HUES64 (cell line): ENCODE measurements at regions not wholly inside any gene's neighbourhood (a gene's known extent, or its start where the extent isn't known, plus 50 kb on each side); places are given as distances from the start of the nearest gene placed in this dataset.

ENCODE experiments used
- H3K27ac ChIP-seq: 2 replicates; pipeline ENCODE4 v1.7.0; 2013; ENCODE audit warnings: low read depth, low read length, inconsistent platforms
- H3K27me3 ChIP-seq: 2 replicates; pipeline ENCODE4 v1.6.1; 2013; ENCODE audit warnings: mild to moderate bottlenecking, low read length; ENCODE audit not compliant: insufficient read depth
- H3K36me3 ChIP-seq: 2 replicates; pipeline ENCODE4 v1.6.1; 2013; ENCODE audit warnings: mild to moderate bottlenecking, low read length; ENCODE audit not compliant: insufficient read depth
- H3K4me1 ChIP-seq: 2 replicates; pipeline ENCODE4 v1.6.1; 2013; ENCODE audit warnings: mild to moderate bottlenecking, low read length, moderate library complexity; ENCODE audit not compliant: insufficient read depth
- H3K4me3 ChIP-seq: 2 replicates; pipeline ENCODE4 v1.5.1; 2013; ENCODE audit warnings: mild to moderate bottlenecking, low read length, moderate library complexity
- H3K9ac ChIP-seq: 2 replicates; pipeline ENCODE4 v1.6.1; 2013; ENCODE audit warnings: mild to moderate bottlenecking, low read depth, low read length
- H3K9me3 ChIP-seq: 2 replicates; pipeline ENCODE4 v1.6.1; 2013; ENCODE audit warnings: low read depth, low read length; ENCODE audit not compliant: insufficient read depth
- WGBS: fragments of 150-250, 120-280 bp; methylation state at CpG from one replicate; pipeline ENCODE4 v1.1.7; 2013; ENCODE audit warnings: missing lambda C conversion rate; 5-methylcytosine and 5-hydroxymethylcytosine counted together

- peaks cover 16% of the 10 kb centered on the region; the same call in 1 of the 2 replicates for H3K9me3 ChIP-seq
- no peaks in the 10 kb centered on the region for H3K4me1 ChIP-seq
- H3K27me3 ChIP-seq = no peaks in the 10 kb centered on the region
- H3K4me3 ChIP-seq = no peak overlapping the region
- no peak overlapping the region for H3K27ac ChIP-seq
- H3K9ac ChIP-seq = no peak overlapping the region
- H3K36me3 ChIP-seq = no peaks in the 10 kb centered on the region
Measured at GRCh38 chr13:64266024-64266423, 2850.4 kb upstream of the PCDH20 start.

- Histone ChIP-seq H3K9me3 (peaks cover 16% of the 10 kb centered on the region; the same call in 1 of the 2 replicates), H3K27ac (no peak overlapping the region), H3K36me3 (no peaks in the 10 kb centered on the region), H3K4me3 (no peak overlapping the region), H3K27me3 (no peaks in the 10 kb centered on the region), H3K9ac (no peak overlapping the region), H3K4me1 (no peaks in the 10 kb centered on the region)
- 94% methylated on average over 2 of the region's 2 CpGs for WGBS
Measured at GRCh38 chr13:64263285-64263684, 2847.6 kb upstream of the PCDH20 start.

- Histone ChIP-seq H3K27me3 (no peaks in the 10 kb centered on the region), H3K4me1 (no peaks in the 10 kb centered on the region), H3K36me3 (no peaks in the 10 kb centered on the region), H3K9me3 (no peaks in the 10 kb centered on the region), H3K9ac (no peak overlapping the region), H3K4me3 (no peak overlapping the region), H3K27ac (no peak overlapping the region)
- 90% methylated on average over 3 of the region's 3 CpGs for WGBS
Measured at GRCh38 chr13:64256751-64257150, 2841.1 kb upstream of the PCDH20 start.

GRCh38 chr13:64255988-64256387 lies 2840.3 kb upstream of the PCDH20 start:
- no peaks in the 10 kb centered on the region for H3K4me1 ChIP-seq
- H3K4me3 ChIP-seq = no peak overlapping the region
- H3K9ac ChIP-seq = no peak overlapping the region
- H3K27ac ChIP-seq = no peak overlapping the region
- H3K9me3 ChIP-seq = no peaks in the 10 kb centered on the region
- no CpG with 5 or more reads among the region's 1 CpG for WGBS
- H3K36me3 ChIP-seq = no peaks in the 10 kb centered on the region
- no peaks in the 10 kb centered on the region for H3K27me3 ChIP-seq

- Histone ChIP-seq H3K36me3 (no peaks in the 10 kb centered on the region), H3K4me3 (no peak overlapping the region), H3K9me3 (no peaks in the 10 kb centered on the region), H3K27me3 (no peaks in the 10 kb centered on the region), H3K4me1 (no peaks in the 10 kb centered on the region), H3K9ac (no peak overlapping the region), H3K27ac (no peak overlapping the region)
Measured at GRCh38 chr13:64248371-64249065, 2832.9 kb upstream of the PCDH20 start.

DNA sequence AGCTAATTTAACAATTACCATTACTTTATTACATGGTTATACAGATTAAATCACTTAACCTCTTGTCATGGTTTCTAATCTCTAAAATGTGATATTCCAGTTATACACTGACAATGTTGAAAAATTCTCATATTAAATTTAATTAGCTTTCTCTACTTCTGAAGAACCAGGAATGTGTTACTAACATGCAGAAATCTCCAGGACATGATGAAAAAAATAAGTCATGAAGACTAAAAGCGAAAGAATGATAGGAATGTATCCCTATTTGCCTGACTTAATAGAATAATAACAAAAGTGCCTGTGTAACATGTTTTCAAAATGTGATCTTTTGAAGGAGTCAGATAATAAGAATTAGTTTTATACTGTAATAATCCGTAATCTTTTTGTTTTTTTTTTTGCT lies 2823.7 kb upstream of the PCDH20 start:
- H3K36me3 ChIP-seq = no peaks in the 10 kb centered on the region
- no peaks in the 10 kb centered on the region for H3K9me3 ChIP-seq
- no peaks in the 10 kb centered on the region for H3K27me3 ChIP-seq
- no peak overlapping the region for H3K9ac ChIP-seq
- no peaks in the 10 kb centered on the region for H3K4me1 ChIP-seq
- whole genome bisulfite sequencing = 100% methylated on average over 1 of the region's 2 CpGs
- no peak overlapping the region for H3K4me3 ChIP-seq
- no peak overlapping the region for H3K27ac ChIP-seq

DNA sequence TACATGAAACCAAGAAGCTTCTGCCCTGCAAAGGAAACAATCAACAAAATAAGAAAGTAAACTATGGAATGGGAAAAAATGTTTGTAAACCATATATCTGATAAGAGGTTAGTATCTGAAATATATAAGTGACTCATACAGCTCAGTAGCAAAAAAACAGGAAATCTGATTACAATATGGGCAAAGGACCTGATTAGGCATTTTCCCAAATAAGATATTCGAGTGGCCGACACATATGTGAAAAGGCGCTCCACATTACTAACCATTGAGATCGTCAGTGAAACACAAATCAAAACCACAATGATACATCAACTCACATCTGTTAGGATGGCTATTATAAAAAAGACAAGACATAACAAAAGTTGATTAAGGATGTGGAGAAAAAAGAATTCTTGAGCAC lies 2818.6 kb upstream of the PCDH20 start:
- Histone ChIP-seq H3K27me3 (no peaks in the 10 kb centered on the region), H3K36me3 (no peaks in the 10 kb centered on the region), H3K4me3 (no peak overlapping the region), H3K27ac (no peak overlapping the region), H3K9ac (no peak overlapping the region), H3K4me1 (no peaks in the 10 kb centered on the region), H3K9me3 (no peaks in the 10 kb centered on the region)
- WGBS = 69% methylated on average over 4 of the region's 4 CpGs

- Histone ChIP-seq H3K27ac (no peak overlapping the region), H3K4me3 (no peak overlapping the region), H3K36me3 (no peaks in the 10 kb centered on the region), H3K4me1 (no peaks in the 10 kb centered on the region), H3K9ac (no peak overlapping the region), H3K9me3 (no peaks in the 10 kb centered on the region), H3K27me3 (no peaks in the 10 kb centered on the region)
- 98% methylated on average over 3 of the region's 3 CpGs for WGBS
Measured at GRCh38 chr13:64223016-64223415, 2807.4 kb upstream of the PCDH20 start.

- no peaks in the 10 kb centered on the region for H3K27me3 ChIP-seq
- H3K4me1 ChIP-seq = no peaks in the 10 kb centered on the region
- no peaks in the 10 kb centered on the region for H3K36me3 ChIP-seq
- no peak overlapping the region for H3K27ac ChIP-seq
- WGBS = 87% methylated on average over 9 of the region's 9 CpGs
- H3K4me3 ChIP-seq = no peak overlapping the region
- no peak overlapping the region for H3K9ac ChIP-seq
- H3K9me3 ChIP-seq = peaks cover 6% of the 10 kb centered on the region; the same call in 1 of the 2 replicates
Measured at GRCh38 chr13:64206430-64207225, 2791.0 kb upstream of the PCDH20 start.

- no peak overlapping the region for H3K9ac ChIP-seq
- no peaks in the 10 kb centered on the region for H3K36me3 ChIP-seq
- no peaks in the 10 kb centered on the region for H3K4me1 ChIP-seq
- H3K4me3 ChIP-seq = no peak overlapping the region
- WGBS = 83% methylated on average over 1 of the region's 1 CpG
- H3K27ac ChIP-seq = no peak overlapping the region
- H3K27me3 ChIP-seq = no peaks in the 10 kb centered on the region
- peaks cover 6% of the 10 kb centered on the region; the same call in 1 of the 2 replicates for H3K9me3 ChIP-seq
Measured at GRCh38 chr13:64202517-64202916, 2786.9 kb upstream of the PCDH20 start.

DNA sequence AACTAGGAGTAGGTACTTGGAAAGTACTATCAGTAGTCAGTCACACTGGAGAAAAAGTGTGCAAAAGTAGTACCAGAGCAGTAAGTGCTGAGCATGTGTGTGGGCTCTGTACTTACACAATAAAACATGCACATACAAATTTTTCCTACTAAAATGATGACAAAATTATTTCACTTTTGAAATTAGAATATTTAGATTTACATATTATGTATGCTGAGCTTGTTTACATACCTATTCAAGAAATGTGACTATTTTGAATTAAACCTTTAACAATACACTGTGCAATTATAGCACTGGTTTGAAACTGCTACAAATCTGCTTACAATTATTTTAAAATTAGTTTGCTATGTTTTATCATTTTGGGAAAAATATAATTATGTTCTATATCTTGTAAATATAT lies 2781.6 kb upstream of the PCDH20 start:
- Histone ChIP-seq H3K27me3 (no peaks in the 10 kb centered on the region), H3K4me1 (no peaks in the 10 kb centered on the region), H3K9ac (no peak overlapping the region), H3K4me3 (no peak overlapping the region), H3K36me3 (no peaks in the 10 kb centered on the region), H3K27ac (no peak overlapping the region), H3K9me3 (no peaks in the 10 kb centered on the region)
